Retinal pigment epithelial cell (primary cell): ENCODE measurements at regions not wholly inside any gene's neighbourhood (a gene's known extent, or its start where the extent isn't known, plus 50 kb on each side); places are given as distances from the start of the nearest gene placed in this dataset.

Experiments
- DNase-seq: peaks from one replicate; pipeline ENCODE4 v3.0.0-alpha.2; 2010; ENCODE audit warnings: low read depth
- H3K4me3 ChIP-seq: 2 replicates; pipeline ENCODE4 v1.5.1; 2011; ENCODE audit warnings: mild to moderate bottlenecking, low read length, control low read depth, moderate library complexity
- TF ChIP-seq, protein P1 (sequence below): conservative IDR thresholded peaks from 2 replicates; pipeline ENCODE4 v1.5.1; 2011; ENCODE audit warnings: low read depth, low read length, control low read depth, inconsistent platforms

DNA sequence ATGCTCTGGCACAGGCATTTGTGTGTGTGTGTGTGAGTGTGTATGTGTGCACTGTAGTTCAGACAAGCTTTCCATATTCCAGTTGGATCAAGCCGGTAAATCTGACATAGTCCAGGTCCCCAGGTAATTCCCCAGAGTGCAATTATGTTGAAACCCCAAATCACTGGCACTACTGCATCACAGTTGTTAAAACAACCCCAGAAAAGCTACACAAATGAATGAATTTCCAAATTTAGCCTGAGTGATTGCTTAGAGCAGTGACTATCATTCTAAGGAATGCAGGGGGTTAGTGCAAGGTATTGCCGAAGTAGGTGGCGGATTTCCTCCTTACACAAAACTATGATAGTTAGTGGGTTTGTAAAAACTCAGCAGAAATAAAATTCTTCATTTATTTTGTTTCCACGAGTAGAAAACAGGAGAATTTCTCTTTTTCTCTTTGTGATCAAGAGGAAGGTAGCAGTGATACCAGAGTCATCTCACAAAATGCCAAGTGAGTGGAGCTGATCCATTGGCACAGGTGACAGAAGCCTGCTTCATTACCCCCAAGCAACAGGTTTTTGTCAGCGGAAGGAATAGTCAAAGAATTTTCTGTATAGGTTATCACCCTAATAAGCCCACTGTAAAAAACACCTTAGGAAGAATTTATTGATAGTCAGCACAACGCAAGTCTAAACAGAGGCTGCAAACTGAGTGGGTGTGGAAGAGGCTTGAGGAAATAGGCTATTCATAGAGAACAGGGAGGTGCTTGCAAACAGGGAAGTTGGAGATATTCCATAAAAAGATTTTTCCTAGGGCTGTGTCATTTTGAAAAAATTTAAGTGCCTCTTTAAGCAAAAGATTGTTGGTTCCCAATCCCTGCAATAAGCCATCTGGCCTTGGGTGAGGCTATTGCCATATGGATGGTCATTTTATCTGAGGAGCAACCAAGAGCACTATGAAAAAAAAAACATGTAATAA is 385.1 kb downstream of the CHSY3 start:
- no peak overlapping the region for H3K4me3 ChIP-seq
- DNase-seq: peak; percentile 8
- TF ChIP-seq, protein P1, sequence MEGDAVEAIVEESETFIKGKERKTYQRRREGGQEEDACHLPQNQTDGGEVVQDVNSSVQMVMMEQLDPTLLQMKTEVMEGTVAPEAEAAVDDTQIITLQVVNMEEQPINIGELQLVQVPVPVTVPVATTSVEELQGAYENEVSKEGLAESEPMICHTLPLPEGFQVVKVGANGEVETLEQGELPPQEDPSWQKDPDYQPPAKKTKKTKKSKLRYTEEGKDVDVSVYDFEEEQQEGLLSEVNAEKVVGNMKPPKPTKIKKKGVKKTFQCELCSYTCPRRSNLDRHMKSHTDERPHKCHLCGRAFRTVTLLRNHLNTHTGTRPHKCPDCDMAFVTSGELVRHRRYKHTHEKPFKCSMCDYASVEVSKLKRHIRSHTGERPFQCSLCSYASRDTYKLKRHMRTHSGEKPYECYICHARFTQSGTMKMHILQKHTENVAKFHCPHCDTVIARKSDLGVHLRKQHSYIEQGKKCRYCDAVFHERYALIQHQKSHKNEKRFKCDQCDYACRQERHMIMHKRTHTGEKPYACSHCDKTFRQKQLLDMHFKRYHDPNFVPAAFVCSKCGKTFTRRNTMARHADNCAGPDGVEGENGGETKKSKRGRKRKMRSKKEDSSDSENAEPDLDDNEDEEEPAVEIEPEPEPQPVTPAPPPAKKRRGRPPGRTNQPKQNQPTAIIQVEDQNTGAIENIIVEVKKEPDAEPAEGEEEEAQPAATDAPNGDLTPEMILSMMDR: no peak

DNA sequence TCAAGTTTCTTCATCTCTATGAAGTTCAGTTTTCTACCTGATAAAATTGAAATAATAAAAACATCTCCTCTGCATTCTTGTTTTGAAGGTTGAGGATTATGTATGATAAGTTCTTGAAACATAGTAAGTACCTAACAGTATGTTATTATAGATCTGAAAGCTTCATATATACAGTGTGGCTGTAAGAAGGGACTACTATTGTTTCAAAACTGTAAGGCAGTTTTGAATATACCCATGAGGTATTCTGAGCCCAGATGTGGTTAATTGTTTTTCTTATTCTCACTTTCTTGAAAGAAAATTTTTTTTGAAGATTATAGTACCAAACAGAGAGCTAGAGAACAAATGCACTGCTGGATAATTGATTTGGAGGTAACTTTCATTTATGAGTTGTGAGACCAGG is 383.2 kb downstream of the CHSY3 start:
- no peak overlapping the region for H3K4me3 ChIP-seq
- TF ChIP-seq, protein P1: no peak
- DNase-seq: no peak

DNA sequence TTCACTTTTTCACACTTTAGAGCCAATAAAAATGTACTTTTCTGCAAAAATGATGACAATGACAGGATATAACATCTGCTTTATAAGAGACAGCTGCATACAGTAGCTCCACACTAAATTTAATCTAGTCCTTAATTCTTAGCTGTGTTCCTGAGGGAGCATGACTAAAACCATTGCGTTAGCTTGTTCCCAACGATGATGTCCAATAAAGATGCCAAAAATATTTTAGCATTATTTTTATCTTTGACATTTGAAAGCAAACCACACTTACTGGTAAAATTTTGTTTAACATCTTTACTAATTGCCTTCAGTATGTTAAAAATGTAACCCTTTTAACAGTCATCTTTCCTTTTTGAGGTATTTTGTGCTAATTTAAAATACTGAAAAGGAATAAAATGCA is 382.7 kb downstream of the CHSY3 start:
- no peak overlapping the region for H3K4me3 ChIP-seq
- TF ChIP-seq, protein P1: no peak
- no peak for DNase-seq

DNA sequence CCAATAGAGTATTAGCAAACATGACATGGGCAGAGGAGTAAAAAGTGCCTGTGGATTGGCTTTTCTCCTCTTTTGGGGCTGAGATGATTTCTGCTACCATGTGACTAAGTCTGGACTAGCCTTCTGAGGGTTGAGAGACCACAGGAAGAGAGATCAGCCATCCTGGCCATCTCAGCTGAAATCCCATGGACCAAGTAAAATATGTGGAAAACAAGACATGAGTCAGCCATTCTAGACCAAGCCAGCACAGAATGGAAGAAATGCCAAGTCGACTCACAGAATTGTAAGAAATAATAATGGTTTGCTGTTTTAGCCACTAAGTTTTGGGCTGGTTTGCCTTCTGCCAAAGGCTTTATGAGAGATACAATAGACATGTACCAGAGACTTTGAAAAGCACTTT is 377.8 kb downstream of the CHSY3 start:
- H3K4me3 ChIP-seq: no peak overlapping the region
- TF ChIP-seq, protein P1: no peak
- no peak for DNase-seq

DNA sequence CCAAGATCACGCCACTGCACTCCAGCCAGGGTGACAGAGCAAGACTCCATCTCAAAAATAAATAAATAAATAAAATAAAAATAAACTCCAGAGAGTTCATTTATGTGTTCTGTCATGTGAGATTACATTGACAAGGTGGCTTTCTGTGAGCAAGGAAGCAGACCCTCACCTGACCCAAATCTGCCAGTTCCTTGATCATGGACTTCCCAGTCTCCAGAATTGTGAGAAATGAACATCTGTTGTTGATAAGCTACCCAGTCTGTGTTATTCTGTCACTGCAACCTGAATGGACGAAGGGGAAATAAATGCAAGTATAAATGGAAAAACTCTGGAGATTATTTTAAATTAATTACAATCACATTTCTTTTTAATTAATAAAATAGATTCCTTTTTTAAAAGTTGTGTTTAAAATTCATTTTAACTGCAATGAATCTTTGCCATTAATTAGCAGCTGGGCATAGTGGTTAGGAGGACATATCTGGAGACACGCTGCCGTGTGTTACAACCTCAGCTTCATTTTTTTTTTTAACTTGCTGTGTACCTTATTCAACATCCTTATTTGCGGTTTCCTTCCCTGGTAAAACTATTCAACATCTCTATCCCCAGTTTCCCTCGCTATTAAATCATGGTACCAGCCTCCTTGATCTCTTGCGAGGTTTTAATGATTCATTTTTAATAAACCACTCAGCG is 376.4 kb downstream of the CHSY3 start:
- TF ChIP-seq, protein P1: no peak
- H3K4me3 ChIP-seq: no peak overlapping the region
- DNase-seq: no peak

DNA sequence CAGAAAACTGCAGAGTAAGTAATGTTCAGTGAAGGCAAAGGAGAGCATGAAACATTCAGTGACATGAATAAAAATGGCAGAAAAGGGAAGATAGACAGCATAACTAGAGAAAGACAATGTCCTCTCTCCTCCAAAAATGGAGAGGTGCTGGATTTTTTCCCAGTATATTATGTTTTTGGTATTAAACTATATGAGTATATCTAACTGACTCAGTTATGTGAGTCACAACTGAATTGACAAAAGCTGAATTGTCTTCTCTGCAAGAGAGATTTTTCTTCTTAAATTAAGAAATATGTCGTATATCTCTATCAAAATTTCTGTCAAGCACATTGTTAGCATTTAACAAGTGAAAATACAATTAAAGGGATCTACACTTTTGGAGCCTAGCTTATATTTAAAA is 375.1 kb downstream of the CHSY3 start:
- no peak overlapping the region for H3K4me3 ChIP-seq
- no peak for DNase-seq
- TF ChIP-seq, protein P1: no peak

DNA sequence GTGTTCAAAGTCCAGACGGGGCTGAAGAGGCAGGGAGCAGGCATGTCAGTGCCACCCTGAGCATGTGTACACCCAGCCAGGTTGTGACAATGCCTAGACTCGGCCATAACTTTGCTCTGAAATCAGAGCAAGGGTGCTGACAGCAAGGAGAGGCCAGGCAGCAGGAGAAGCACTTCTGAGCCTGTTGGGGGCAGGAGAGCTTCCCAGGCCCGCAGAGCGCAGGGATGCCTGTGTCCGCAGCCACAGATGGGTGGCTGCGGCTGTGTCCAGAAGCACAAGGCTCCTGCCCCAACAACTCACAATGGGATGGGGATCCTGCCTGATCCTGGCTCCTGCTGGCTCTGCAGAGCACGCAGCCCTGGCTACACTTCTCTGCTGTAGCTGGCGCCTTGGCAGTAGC is 373.9 kb downstream of the CHSY3 start:
- no peak for DNase-seq
- TF ChIP-seq, protein P1: no peak
- H3K4me3 ChIP-seq: no peak overlapping the region
